SK-N-SH (cell line): ENCODE measurements at regions not wholly inside any gene's neighbourhood (a gene's known extent, or its start where the extent isn't known, plus 50 kb on each side); places are given as distances from the start of the nearest gene placed in this dataset.

Experiments
- MXI1 ChIP-seq: IDR thresholded peaks from 2 replicates; pipeline ENCODE4 v1.6.1; 2012; ENCODE audit warnings: mild to moderate bottlenecking, low read depth, low read length, improper control_type of control experiment
- POLR2AphosphoS5 ChIP-seq: IDR thresholded peaks from 2 replicates; pipeline ENCODE4 v1.6.1; 2012; ENCODE audit warnings: low read depth, low read length
- TF ChIP-seq, protein P1 (sequence below): fragments of 200-600 bp; sonication (generic); IDR thresholded peaks from 2 replicates; pipeline ENCODE4 v1.6.1; 2017; ENCODE audit warnings: antibody characterized with exemption, mild to moderate bottlenecking, moderate library complexity

DNA sequence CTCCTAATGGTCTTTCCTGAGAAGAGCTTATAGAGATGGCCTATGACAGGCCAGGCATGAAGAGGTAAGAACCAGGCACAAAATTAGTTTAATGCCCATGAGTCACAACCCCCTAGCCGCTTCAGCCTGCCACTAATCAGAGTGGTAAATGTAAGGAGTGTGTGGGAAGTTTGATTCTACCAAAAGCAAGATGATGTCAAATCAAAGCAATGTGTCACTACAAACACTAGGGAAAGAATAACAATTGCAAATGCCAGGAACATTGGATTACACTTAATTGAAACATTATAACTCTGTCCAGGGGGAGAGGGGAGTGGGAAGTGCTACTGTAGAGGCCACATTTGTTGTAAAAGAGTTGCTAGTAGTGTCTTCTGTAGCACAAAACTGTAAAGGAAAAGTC lies 596.6 kb upstream of the AGTR1 start:
- no peak for TF ChIP-seq POLR2AphosphoS5
- TF ChIP-seq, protein P1, sequence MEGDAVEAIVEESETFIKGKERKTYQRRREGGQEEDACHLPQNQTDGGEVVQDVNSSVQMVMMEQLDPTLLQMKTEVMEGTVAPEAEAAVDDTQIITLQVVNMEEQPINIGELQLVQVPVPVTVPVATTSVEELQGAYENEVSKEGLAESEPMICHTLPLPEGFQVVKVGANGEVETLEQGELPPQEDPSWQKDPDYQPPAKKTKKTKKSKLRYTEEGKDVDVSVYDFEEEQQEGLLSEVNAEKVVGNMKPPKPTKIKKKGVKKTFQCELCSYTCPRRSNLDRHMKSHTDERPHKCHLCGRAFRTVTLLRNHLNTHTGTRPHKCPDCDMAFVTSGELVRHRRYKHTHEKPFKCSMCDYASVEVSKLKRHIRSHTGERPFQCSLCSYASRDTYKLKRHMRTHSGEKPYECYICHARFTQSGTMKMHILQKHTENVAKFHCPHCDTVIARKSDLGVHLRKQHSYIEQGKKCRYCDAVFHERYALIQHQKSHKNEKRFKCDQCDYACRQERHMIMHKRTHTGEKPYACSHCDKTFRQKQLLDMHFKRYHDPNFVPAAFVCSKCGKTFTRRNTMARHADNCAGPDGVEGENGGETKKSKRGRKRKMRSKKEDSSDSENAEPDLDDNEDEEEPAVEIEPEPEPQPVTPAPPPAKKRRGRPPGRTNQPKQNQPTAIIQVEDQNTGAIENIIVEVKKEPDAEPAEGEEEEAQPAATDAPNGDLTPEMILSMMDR, result no peak
- TF ChIP-seq MXI1, result no peak
